Activated T-helper 1 cell treated with anti-CD3 and anti-CD28 coated beads, Interleukin-2, amount 50 U/mL, for 16 hours (primary cell): ENCODE measurements at regions not wholly inside any gene's neighbourhood (a gene's known extent, or its start where the extent isn't known, plus 50 kb on each side); places are given as distances from the start of the nearest gene placed in this dataset.
"Not testable (repeated sequence)": the region's sequence is repeated elsewhere in the genome, so short reads cannot be mapped to it uniquely, and the experiment has no call there.

Experiments used
- DNase-seq, 2 donors: peaks; one replicate each; pipeline ENCODE4 v3.0.0-alpha.2; 2020; ENCODE audit warnings: low read depth in 1 of 2, low spot score in 1 of 2

DNA sequence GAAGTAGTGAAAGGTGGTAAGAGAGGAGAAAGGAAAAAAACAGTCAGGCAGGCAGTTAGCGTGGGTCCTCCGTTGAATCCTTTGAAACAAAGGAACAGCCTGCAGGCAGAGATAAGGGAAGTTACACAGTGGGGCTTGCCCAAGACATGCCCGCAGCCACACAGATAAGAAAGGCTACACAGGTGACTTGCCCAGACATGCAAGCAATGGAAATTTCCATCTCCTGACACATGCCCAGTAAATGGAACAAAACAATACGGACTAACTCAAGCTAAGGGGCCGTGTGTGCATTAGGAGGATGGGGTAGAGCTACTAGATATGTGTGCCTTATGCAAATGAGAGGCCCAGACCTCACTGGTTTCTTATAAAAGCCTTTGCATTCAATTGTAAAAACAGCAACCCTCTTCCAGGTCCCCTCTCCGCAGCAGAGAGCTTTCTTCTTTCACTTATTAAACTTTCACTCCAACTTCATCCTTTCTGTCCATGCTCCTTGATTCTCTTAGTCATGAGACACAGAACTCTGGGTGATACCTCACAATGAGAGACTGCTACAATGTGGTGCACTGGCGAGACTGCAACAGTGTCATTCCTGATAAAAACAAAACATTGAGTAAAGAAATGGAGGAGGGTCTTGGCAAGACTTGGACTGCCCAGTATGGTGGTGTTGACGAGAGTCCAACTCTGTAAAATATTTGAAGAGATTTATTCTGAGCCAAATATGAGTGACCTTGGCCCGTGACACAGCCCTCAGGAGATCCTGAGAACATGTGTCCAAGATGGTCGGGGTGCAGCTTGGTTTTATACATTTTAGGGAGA is 997.4 kb upstream of the PRKX start:
- DNase-seq: no peak

DNA sequence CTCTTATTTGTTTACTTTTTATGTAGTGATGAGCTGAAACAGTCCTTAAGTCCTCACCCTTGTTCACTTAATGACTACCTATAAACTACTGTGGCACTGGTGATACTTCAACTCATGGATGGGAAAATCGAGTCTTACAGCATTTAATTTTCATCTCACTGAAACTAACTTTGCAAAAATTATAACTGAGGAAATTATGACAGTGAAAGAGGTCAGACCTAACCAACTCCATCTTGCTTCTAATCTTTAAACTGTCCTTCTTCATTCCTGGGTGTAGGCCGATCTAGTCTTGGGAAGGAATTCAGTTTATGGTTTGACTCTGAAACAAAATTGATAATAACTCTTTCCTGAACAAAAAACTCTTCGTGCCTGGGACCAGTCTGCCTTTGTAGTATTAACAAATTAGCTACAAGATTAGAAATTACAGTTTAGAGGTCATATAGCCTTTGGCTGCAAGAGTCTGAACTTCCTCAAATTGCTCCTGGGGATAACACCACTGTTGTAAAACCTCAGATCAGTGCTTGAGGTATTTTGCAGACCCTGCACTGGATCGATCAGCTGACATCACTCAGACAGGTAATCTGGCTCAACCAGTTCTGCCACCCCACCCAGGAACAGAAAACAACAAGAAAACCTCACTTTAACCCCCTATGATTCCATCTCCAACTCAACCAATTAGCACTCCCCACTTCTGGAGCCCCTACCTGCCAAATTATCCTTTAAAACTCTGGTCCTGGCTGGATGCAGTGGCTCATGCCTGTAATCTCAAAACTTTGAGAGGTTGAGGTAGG is 995.7 kb upstream of the PRKX start:
- no peak for DNase-seq

DNA sequence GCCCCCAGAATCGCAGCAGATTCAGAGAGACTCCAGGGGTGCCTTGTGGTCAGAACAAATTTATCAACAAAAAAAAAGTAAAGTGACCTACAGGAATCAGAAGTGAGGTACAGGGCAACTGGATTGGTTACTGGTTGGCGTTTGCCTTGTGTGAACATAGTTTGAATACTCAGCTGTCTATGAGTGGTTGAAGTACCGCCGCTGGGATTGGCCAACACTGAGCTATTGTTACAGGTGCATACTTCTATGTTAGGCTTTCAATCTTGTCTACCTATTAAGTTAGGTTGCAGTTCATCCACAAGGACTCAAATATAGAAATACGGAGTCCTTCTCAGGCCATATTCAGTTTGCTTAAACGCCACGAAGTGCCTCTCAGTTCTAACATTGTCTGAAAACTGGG is 993.5 kb upstream of the PRKX start:
- DNase-seq: no peak

DNA sequence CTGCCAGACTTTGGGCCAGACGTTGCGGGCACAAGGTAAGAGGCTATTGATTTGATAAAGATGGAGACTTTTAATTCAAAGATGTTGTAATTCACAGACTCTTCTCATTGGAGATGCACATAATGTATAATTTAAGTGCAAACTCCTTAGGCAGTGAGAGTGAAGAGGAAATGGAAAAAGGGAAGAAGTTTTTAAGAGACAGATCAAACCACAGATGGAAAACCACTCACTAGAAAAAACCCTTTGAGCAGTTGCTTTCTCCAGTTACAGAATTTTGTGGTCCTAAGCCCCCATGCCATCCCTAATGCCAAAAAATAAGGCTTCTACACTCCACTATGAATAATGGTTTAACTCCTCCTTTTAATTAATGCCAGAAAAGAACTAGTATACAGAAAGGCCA is 977.1 kb upstream of the PRKX start:
- DNase-seq: no peak

DNA sequence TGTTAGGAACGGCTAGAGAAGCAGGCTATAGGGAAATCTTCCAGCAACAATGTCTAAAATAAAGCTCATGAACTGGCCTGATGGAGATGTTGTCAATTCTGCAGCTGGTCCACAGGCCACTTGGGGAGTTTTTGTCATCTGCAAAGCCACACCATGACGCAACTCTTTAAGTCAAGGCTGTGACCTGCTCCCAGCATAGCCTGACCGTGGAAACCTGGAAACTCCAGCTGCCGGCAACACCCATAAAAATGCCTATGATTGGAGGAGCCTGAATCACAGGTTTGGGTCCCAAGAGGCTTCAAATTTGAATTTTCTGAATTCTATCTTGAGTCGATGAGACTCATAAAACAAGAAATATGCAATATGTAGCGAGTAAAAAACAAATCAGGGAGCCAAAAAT is 969.2 kb upstream of the PRKX start:
- DNase-seq: no peak

DNA sequence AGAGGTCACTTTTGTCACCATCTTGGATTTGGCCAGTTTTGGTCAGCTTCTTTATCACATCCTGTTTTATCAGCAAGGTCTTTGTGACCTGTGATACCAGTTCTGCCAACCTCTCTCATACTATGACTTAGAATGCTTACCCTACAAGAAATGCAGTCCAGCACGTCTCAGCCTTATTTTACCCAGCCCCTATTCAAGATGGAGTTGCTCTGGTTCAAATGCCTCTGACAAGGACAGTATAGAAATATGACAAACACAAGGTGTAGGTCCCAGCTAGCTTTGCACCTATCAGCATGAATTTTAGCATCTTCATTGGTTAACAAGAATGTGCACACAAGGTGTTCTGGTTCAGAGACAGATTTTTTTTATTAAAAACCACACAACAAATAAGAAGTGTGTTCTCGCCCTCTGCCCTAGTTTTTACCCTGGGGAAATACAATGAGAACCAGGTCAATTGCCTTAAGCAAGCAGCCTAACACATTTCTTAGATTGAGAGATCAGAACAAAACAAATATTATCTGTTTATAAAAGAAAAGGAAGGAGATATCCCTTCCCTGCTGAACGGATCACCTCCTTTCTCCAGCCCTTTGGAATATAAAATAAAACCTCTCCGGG is 962.3 kb upstream of the PRKX start:
- no peak for DNase-seq

DNA sequence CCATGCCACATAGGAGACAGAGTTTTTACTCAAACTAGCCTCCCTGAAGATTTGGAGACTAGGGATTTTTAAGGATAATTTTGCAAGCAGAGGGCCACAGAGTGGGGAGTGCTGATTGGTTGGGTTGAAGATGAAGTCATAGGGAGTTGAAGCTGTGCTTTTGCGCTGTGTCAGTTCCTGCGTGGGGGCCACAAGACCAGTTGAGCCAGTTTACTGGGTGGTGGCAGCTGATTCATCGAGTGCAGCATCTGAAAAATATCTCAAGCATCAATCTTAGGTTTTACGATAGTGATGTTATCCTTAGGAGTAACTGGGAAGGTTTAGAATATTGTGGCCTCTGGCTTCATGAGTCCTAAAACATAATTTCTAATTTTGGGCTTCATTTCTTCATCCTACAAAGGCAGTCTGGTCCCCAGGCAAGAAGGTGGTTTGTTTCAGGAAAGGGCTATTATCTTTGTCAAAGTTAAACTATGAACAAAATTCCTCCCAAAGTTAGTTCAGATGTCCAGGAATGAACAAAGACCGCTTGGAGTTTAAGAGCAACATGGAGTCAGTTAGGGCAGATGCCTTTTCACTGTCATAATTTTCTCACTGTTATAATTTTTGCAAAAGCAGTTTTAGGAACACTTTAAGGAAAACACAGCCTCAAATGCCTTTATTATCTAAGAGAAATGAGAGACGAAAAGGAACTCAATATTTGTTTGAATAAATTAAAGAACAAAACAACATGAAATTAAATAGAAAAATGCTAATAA is 960.8 kb upstream of the PRKX start:
- DNase-seq: no peak

DNA sequence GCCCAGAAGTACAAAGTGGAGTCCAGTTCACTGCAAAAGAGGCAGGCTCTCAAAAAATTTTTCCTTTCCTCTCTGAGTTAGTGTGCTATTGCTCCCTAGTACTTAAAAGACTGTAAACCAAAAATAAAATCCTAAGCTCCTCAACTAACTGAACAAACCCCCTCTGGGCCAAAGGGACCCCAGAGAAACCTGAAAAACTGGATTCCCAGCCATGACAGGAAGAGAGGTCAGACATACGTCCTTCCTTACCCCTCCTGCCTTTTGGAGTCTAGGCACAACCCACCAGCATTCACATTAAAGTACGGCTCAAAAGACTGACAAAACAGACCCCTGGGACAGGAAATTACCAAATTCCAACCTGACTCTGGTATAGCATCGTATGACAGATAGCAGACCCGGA is 957.9 kb upstream of the PRKX start:
- DNase-seq: no peak

DNA sequence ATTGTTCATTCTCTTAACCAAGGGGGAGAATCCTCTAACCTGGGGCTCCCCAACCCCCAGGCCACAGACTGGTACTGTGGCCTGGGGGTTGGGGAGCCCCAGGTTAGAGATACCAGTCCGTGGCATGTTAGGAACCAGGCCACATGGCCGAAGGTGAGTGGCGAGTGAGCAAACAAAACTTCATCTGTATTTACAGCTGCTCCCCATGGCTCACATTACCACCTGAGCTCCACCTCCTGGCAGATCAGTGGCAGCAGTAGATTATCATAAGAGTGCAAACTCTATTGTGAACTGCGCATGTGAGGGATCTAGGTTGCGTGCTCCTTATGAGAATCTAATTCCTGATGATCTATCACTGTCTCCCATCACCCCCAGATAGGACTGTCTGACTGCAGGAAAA is 957.2 kb upstream of the PRKX start:
- no peak for DNase-seq

DNA sequence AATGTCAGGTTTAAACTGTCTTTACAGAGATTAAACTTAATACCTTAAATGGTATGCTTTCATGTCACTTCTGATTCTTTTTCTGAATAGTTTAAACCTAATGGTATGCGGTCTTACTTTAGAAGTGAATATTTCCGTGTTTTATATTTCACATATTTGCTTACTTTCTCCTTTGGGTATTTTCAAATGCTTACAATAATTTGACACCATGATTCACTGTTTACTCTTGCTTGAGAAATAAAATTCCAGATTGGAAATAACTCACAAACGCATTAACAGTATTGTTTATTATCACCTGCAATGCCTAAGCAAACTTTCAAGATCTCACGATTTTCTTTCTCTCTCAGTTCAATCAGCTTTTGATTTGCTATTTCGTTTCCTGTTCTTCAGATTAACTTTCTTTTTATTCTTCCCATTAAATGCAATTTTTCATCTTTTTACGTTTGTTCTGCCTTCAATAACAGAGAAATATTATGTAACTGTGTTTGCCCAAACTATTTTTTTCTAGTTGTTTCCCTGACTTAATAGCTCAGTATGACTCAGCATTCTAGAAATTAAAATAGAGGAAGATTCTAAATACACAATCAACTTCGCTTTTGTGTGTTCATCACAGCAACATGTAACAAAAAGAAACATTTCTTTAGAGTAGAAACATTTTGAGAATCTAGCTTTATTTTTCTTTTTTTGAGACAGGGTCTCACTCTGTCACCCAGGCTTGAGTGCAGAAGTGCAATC is 955.5 kb upstream of the PRKX start:
- DNase-seq: no peak

DNA sequence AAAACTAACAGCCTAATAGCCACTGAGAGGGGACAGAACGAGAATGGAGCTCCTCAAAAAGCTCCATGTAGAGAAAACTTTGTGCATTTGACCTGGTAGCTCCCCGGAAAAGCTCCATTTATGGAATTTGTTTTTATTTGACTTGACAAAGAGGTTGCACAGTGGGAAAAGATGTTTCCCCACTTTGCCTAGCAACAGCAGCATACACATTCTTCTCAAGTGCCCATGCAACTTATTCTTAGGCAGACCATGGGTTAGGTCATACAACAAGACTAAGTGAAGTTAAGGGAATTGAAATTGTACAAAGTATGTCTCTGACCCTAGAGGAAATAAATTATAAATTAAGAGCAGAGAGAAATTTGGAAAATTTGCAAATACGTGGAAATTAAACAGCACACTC is 949.6 kb upstream of the PRKX start:
- no peak for DNase-seq

DNA sequence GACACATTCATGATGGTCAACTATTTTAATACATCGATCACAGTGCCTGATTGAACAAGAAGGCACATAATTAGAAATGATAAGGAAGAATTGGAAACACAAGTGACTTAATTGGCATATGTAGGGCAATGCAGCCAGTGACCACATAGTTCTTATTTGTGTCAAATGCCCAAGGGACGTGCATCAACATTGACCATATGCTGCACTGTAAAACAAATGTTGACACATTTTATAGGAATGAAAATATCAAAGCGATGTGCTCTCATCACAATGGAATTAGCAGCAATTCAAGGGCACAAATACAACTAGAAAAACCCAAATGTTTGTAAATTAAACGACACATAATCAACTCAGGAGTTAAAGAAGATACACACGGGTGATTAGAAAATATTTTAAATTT is 948.3 kb upstream of the PRKX start:
- no peak for DNase-seq

DNA sequence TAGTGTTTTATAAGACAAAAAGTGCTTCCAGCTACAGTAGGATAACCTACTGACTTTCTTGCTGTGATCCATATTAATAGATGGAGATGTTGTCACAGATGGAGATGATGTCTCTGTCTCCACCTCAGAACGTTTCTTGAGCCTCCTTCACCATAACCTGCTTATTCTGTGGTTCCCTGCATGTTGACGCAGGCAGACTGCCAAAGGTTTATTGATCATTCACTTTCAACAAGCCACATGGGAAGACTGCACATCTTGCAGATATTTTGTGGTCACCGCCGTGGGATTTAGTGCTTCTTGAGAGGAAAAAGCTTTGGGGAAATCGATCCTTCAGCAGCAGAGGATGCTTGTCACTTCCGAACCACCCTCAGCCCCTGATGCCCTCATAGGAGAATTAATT is 943.0 kb upstream of the PRKX start:
- DNase-seq: no peak

DNA sequence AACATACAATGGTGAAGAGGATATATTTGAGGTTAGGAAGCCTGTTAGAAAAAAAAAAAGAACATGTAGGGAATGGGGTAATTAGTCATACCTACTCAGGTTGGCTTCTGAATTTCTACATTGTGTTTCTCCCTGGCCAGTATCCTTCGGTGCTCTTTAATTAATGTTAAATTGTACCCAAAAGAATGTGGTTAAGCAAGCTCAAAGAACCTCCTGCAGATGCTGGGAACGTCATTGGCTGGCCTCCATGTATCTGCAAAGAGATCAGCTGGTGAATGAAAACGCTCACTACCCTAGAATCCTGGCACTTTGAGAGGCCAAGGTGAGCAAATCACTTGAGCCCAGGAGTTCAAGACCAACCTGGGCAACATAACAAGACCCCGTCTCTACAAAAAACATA is 942.3 kb upstream of the PRKX start:
- no peak for DNase-seq

DNA sequence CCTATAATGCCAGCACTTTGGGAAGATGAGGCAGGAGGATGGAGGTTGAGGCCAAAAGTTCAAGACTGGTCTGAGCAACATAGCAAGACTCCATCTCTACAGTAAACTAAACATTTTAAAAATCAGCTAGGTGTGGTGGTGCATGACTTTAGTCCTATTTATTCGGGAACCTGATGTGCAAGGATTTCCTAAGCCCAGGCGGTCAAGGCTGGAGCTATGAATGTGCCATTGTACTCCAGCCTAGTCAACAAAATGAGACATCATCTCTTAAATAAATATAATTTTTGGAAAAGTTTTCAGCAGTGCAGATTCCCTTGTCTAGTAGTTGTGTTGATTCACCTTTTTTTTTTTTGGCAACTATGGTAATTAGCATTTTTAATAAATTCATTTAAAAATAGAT is 928.7 kb upstream of the PRKX start:
- DNase-seq: no peak

DNA sequence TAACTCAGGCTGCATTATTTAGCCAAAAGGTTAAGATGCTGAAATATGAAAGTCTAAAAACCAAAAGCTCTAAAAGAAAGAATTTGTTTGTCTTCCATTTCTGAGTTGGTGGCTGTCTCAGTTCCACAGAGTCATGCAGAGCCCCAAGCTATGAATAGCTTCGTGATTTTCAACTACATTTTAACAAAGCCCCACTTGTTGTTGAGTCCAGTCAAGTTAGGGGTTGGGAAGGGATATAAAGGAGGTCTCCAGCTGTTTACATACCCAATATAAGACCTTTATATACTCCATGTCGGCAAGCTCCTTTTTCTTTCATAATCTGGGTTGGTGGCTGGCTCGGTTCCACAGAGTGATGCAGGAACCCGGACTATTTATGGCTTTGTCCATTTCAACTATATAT is 924.6 kb upstream of the PRKX start:
- no peak for DNase-seq

DNA sequence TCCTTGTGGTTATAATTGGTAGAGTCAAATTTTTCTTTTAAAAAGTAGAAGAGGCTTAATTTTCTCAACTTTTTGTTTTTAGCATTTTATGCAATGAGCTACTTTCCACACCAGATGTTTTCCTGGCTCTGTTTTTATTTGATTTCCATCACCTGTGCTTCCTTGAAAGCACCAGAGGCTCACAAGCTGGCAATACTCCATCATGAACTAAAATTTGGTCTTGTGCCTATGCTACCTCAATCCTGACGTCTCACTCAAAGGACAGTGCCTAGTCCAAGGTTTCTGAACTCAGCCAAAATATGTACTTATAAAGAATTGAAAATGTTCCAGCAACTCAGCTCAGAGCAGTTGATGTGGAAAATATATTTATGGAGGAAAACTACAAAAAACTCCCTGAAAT is 914.0 kb upstream of the PRKX start:
- no peak for DNase-seq

DNA sequence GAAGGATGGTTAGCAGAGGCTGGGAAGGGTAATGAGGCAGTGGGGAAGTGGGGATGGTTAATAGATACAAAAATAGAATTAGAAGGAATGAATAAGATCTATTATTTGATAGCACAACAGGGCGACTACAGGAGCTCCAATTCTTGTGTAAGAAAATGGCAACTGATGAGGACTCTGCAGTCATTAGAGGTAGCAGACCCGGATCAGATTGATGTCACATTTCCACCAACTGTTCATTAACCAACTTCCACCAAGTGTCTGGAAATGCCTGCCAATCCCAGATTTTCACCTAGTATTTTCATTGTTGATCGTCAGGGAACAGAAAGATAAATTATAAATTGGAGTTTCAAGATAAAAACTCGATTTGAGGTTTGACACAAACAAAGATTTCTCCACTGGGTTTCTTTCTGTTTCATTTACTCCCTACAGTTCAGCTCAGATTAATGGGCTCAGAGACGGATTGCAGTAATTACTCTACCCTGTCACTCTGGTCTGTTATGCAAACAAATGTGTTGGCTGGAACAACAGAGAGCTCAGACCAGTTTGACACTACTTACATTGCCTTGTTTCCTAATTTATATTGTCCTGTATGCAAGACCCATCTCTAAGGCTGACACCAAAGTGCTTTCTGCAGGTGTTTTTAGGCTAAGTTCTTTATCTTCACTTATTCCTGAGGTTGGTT is 909.2 kb upstream of the PRKX start:
- no peak for DNase-seq

DNA sequence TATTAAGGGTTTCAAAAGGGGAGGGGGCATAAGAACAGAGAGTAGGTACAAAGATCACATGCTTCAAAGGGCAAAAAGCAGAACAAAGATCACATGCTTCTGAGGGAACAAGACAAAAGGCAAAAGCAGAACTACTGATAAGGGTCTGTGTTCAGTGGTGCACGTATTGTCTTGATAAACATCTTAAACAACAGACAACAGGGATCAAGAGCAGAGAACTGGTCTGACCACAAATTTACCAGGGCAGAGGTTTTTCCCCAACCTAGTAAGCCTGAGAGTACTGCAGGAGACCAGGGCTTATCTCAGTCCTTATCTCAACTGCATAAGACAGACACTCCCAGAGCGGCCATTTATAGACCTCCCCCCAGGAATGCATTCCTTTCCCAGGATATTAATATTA is 900.2 kb upstream of the PRKX start:
- not testable (repeated sequence) for DNase-seq

DNA sequence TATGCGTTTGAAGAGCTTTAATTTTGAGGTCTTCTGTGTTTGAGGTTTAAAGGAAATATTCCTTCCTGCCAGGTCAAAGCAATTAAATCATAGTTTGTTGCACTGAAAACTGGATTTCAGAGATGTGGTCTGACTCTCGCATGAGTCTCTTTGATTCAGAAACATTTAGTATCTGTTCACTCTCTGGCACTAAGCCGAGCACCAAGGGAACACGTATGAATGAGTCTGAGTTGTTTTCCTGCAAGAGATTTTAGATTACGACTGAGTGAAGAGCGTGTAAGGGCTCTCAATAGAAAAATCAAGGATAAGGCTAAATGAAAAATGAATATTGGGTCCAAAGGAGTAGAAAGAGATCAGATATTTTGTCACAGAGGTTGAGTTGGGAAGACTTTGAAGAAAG is 875.4 kb upstream of the PRKX start:
- no peak for DNase-seq
